Lower leg skin (tissue), 4 donors: ENCODE measurements at regions not wholly inside any gene's neighbourhood (a gene's known extent, or its start where the extent isn't known, plus 50 kb on each side); places are given as distances from the start of the nearest gene placed in this dataset.

ENCODE experiments used
- DNase-seq, 2 donors: peaks; one replicate each; pipeline ENCODE4 v3.0.0-alpha.2; 2019; ENCODE audit warnings: low spot score in 2 of 2
- H3K4me3 ChIP-seq: fragments of 200-600 bp; sonication (generic); 2 replicates; pipeline ENCODE4 v1.5.1; 2017; ENCODE audit warnings: mild to moderate bottlenecking, low read depth; ENCODE audit not compliant: poor library complexity, severe bottlenecking
- CTCF ChIP-seq, 3 donors: fragments of 450-650 bp; IDR thresholded peaks; one replicate each; pipeline ENCODE4 v1.5.1; 2016; ENCODE audit warnings: antibody characterized with exemption in 3 of 3, mild to moderate bottlenecking in 3 of 3, moderate library complexity in 2 of 3
- POLR2A ChIP-seq, 2 donors: fragments of 450-650 bp; IDR thresholded peaks; one replicate each; pipeline ENCODE4 v1.6.1; 2016 to 2017; ENCODE audit warnings: antibody characterized with exemption in 2 of 2, mild to moderate bottlenecking in 1 of 2, moderate library complexity in 1 of 2
- WGBS, 2 donors: methylation state at CpG; one replicate each; pipeline ENCODE4 v1.1.5; 2018; 5-methylcytosine and 5-hydroxymethylcytosine counted together
- intact Hi-C: fragments of 100-400 bp; cut with DNase I; formaldehyde crosslinking; loops from one replicate; pipeline ENCODE4 v1.15.0; 2023; ENCODE audit warnings: low total_unique reads

- TF ChIP-seq POLR2A (IDR thresholded peaks at IDR 0.05) (no peak), CTCF (IDR thresholded peaks at IDR 0.05) (no peak)
- 66 to 70% methylated on average over 3 of the region's 3 CpGs for WGBS, 2 donors
- DNase-seq: no peak
- H3K4me3 ChIP-seq: no peak overlapping the region
- intact Hi-C loops: no loop called here
Measured at GRCh38 chr6:82484001-82484400, 120.4 kb downstream of the TPBG start.

- intact Hi-C loops: no loop called here
- WGBS, 2 donors: 77 to 82% methylated on average over 9 of the region's 9 CpGs
- TF ChIP-seq CTCF (IDR thresholded peaks at IDR 0.05): no peak
- TF ChIP-seq POLR2A (IDR thresholded peaks at IDR 0.05): no peak
- no peak overlapping the region for H3K4me3 ChIP-seq
- no peak for DNase-seq
Measured at GRCh38 chr6:82484737-82485626, 121.4 kb downstream of the TPBG start.

GRCh38 chr6:82487895-82488294 is 124.3 kb downstream of the TPBG start:
- WGBS, 2 donors: 82 to 87% methylated on average over 2 of the region's 2 CpGs

GRCh38 chr6:82488403-82488802 is 124.8 kb downstream of the TPBG start:
- no peak overlapping the region for H3K4me3 ChIP-seq
- TF ChIP-seq POLR2A (IDR thresholded peaks at IDR 0.05): no peak
- TF ChIP-seq CTCF (IDR thresholded peaks at IDR 0.05): no peak
- no peak for DNase-seq
- 83 to 92% methylated on average over 1 of the region's 1 CpG for WGBS, 2 donors
- intact Hi-C loops: no loop called here

More at GRCh38 chr6:82487895-82488294, 124.3 kb downstream of the TPBG start:
- no peak for DNase-seq
- no peak overlapping the region for H3K4me3 ChIP-seq
- intact Hi-C loops: no loop called here
- TF ChIP-seq CTCF (IDR thresholded peaks at IDR 0.05) (no peak), POLR2A (IDR thresholded peaks at IDR 0.05) (no peak)

GRCh38 chr6:82492134-82492533 is 128.5 kb downstream of the TPBG start:
- no peak overlapping the region for H3K4me3 ChIP-seq

More at GRCh38 chr6:82492134-82492533, 128.5 kb downstream of the TPBG start:
- no peak for DNase-seq
- TF ChIP-seq POLR2A (IDR thresholded peaks at IDR 0.05) (no peak), CTCF (IDR thresholded peaks at IDR 0.05) (no peak)
- 40 to 53% methylated on average over 2 of the region's 2 CpGs for WGBS, 2 donors
- intact Hi-C loops: no loop called here
